HL-60/S4 treated with retinoic acid at 250 ng/mL for 4 days and 3 days (cell line): ENCODE measurements at regions not wholly inside any gene's neighbourhood (a gene's known extent, or its start where the extent isn't known, plus 50 kb on each side); places are given as distances from the start of the nearest gene placed in this dataset.

ENCODE experiments used
- in situ Hi-C: fragments of 300-500 bp; cut with MboI; formaldehyde crosslinking; loops from 2 replicates; pipeline ENCODE4 v1.7.0; 2022; ENCODE audit warnings: low sequenced_read_pairs

- in situ Hi-C loops: no loop called here
Observed at GRCh38 chr7:41536873-41537665, 165.8 kb downstream of the INHBA start.

DNA sequence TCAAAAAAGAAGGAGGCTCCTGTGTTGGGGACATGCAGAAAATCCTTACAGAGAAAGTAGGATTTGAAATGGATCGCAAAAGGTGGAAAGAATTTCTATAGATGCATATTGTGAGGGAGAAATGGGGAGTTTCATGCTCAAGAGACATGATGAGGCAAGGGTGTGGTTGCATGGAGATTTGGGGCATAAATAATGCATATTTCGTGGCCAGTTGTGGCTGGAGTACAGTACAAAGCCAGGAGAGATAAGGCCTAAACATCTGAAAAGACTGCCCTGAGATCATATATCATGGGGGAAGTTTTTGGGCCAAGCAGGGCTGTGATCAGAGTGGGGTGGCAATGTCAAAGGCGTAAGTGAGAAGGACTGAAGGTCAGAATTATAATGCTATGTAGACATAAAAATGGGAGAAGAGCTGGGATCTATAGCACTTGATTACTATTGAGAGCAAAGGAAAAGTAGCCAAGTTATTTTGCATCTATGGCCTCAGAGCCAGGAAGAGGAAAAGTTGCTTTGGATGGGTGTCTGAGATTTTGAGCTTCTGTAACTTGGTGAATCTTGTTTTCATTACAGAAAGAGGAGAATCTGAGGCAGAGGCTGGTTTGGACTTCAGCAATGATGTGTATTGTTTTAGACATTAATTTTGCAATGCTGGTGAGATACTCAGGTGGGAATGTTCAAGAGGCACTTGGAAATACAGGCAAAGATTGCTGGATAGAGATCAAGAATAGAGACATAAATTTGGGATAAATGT, 166.6 kb downstream of the INHBA start:
- in situ Hi-C loops: no loop called here

- in situ Hi-C loops: no loop called here
Observed at GRCh38 chr7:41529831-41530230, 173.1 kb downstream of the INHBA start.

DNA sequence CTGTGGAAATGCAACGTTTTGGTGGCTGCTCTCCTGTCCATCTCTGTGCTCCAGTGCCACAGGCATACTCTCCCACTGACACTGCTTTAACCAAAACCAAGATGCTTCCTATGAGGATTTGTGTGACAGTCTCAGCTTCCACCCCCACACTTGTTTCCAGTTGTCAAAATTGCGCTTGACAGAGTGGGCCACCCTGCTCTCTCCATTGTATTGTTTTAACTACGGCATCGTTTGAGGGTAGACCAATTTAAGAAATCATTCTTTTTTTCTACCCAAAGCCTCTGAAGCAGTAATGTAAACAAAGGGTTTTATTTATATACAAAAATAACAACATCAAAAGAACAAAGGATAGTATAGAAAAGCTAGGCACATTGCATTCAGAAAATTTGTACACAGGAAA, 178.0 kb downstream of the INHBA start:
- in situ Hi-C loops: no loop called here

DNA sequence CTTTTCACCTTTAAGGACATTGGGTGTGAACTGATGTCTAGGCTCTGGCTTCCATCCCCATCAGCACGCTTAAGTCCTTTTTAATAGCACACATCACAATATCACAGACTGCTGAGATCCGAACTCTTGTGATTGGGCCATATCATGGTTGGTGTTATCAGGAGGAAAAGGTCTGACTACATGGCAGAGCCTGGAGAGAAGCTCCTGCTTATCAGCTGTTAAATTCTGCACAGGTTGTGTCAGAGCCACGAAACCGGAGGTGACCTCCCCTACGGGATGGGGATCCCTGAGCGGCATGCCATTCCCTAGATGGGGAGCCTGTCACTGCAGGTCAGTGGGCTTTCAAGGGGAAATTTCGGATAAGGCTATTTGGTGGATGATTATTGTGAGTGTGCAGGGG, 182.4 kb downstream of the INHBA start:
- in situ Hi-C loops: no loop called here

DNA sequence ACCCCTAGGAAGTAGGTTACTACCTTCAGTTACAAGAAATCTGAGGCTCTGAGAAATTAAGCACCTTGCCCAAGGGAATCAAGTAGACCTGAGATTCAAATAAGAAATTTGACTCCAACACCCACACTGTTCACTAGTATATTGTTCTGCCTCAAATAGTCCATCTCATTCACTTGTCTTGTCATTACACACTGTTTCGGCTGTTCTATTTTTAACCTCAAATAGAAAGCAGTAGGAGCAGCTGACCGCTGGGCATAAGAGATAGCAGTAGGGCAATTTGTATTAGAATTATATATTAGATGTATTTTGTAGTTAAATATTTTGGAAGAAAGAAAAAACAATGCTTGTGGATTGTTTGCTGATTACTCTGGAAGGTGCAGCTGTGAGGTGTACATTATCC, 185.1 kb downstream of the INHBA start:
- in situ Hi-C loops: no loop called here

- in situ Hi-C loops: no loop called here
Observed at GRCh38 chr7:41508755-41509154, 194.1 kb downstream of the INHBA start.

- in situ Hi-C loops: no loop called here
Observed at GRCh38 chr7:41507686-41508268, 195.1 kb downstream of the INHBA start.

- in situ Hi-C loops: no loop called here
Observed at GRCh38 chr7:41504214-41504980, 198.5 kb downstream of the INHBA start.

- in situ Hi-C loops: no loop called here
Observed at GRCh38 chr7:41503438-41503837, 199.5 kb downstream of the INHBA start.

DNA sequence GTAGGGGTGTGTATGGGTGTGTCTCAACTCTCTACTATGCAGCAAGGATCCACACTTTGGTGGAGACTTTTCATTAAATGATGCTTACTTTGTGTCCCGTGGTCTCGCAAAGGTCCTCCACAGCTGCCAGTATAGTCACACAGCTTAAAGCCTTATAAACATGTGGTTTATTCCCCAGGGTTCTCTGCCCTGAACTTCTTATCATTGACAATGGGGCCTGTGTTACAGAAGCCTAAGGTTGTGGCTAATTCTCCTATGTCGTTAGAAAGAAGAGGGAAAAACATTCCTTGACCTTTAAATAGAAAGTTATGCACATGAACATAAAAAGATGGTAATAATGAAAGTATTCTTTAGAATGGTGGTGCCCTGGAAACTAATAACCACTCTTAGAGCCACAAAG, 201.4 kb downstream of the INHBA start:
- in situ Hi-C loops: no loop called here

DNA sequence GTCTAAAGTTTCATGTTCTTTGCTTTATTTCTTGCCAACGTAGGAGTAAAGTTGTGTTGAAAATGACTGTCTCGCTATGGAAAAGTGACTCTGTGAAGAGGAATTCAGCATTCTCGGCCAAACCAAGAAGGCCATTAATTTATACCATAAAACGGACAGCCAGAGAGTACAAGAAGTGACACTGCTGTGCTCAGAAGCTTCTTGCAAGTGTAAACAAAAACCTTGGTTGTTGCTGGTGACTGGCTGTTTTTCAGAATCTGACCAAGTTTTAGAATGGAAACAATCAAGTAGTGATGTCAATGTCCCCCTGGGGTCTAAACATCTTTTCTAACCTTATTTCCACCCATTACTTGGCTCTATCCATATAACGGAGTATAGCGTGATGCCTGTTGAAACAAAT, 201.9 kb downstream of the INHBA start:
- in situ Hi-C loops: no loop called here

DNA sequence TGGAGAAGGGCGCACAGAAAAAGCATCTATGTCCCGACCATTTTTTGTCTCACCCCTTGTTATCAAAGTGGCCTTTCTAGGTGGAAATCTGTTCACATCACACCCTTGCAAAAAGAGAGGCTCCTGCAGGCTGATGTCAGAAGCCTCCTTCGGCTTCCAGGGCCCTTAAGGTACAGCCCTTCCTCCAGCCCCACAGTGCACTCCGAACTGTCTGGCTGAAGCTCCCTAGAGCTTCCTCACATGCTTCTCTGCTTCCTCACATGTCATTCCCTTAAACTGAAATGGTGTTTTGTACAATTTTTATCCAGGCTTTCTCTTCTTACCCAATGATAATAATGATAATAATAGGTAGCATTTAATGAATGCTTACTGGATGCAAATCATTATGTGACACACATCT, 210.3 kb downstream of the INHBA start:
- in situ Hi-C loops: no loop called here

DNA sequence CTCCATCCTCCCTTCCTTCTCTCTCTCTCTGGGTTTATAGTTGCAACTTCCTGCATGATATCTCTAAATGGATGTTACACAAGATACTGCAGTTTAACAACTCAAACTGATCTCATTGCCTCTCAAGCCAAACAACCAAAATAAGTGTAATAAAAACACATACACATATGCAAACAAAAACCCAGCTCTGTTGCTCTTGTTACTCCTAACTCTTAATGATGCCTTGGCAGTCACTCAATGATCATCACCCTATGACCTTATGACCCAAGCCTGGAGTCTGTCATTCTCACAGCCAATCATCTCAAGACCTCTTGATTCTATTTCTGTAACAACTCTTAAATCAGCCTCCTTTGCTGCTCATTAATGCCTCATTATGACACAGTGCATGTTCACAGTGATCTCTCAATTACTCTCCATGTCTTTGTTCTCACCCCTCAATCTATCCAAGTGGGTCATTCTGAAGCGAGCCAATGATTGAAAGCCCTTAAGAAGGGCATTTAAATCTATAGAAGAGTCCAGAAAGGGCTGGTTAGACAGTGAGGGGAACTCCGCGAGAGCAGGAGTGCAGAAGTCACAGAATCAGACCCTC, 210.9 kb downstream of the INHBA start:
- in situ Hi-C loops: no loop called here

DNA sequence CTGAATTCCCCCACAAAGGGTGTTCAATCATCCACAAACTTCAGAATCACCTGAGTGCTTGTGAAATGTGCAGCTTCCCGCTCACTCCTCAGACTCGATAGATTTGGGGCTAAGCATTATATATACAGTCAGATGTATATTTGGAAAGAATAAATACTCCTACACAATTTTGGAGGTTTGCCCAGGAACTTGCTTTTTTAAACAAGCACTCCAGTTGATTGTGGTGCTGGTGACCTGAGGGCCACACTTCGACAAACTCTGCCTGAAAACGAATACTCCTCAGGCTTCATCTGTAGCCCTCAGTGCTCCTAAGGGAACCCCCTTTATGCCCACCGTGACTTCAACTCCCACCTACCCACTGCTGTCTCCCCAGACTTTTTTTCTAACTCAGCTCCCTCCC, 211.6 kb downstream of the INHBA start:
- in situ Hi-C loops: no loop called here

DNA sequence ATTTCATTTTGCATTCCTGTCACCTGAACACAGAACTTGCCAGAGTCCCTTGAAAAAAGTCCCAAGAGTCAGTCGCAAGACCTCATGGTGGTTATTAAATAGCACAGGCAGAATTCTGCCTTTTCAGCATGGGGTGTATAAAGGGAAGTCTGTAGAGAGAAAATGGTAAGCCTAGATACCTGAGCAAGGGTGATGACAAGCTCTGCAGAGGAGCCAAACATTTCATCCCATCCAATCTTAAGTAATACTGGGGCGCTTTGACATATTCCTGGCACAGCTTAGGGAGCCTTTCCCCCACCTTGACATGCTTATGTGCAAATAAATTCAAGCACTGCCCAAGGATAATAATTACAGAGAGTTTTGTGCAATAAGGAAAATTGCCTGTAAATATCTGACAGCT, 213.0 kb downstream of the INHBA start:
- in situ Hi-C loops: no loop called here

- in situ Hi-C loops: no loop called here
Observed at GRCh38 chr7:41487229-41487940, 215.5 kb downstream of the INHBA start.

DNA sequence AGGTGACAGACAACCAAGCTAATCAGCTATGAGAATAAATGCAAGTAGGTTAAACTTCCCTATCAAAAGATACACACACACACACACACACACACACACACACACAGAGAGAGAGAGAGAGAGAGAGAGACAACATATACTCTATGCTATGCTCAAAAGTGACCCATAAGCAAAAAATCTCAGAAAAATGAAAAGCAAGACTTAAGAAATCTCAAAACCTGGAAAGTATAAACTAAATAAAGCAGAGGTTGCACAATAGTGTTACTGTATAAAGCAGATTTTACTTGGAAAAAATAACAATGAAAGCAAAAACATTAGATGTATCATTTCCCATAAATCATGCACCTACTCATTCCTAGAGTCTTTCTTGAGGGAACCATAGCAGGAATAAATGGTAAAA, 221.5 kb downstream of the INHBA start:
- in situ Hi-C loops: no loop called here

DNA sequence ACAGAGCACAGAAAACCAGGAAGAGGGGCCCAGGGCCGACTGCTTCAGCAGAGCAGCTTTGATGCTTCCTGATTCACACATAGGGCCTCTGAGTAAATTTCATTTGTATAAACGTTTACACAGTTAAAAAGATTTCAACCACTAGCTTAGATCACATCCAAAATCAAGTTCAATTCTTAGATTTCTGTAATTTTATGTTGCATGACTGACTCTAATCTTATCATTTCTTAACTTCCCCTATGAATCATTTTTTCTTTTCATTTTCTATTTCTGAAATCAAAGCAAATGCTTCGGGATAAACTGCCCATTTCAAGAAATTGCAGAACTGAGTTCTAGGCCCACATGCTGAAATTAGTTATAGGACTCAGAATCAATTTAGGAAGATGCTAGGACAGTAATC, 224.7 kb downstream of the INHBA start:
- in situ Hi-C loops: no loop called here

DNA sequence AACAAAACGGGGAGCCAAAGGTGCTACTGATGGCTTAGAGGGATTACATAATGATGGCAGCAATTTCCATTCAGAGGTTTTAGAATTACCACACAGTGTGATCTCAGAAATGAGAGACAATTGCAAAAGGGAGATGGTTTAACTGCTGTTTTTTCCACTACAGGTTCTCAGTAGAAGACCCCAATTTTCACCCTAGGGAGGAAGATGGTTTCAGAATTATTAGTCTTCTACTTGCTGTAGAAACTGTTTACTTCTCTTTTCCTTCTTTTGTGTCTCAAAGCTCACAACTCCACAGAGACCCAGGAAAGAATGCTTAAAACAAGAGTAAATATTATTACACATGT, 226.5 kb downstream of the INHBA start:
- in situ Hi-C loops: no loop called here
